Stimulated activated CD8-positive, alpha-beta memory T cell treated with anti-CD3 and anti-CD28 coated beads, Interleukin-4, amount 100 ng/mL, for 24 hours (primary cell): ENCODE measurements at regions not wholly inside any gene's neighbourhood (a gene's known extent, or its start where the extent isn't known, plus 50 kb on each side); places are given as distances from the start of the nearest gene placed in this dataset.

ENCODE experiments used
- DNase-seq: peaks from one replicate; pipeline ENCODE4 v3.0.0-alpha.2; 2020; ENCODE audit warnings: low read depth

DNA sequence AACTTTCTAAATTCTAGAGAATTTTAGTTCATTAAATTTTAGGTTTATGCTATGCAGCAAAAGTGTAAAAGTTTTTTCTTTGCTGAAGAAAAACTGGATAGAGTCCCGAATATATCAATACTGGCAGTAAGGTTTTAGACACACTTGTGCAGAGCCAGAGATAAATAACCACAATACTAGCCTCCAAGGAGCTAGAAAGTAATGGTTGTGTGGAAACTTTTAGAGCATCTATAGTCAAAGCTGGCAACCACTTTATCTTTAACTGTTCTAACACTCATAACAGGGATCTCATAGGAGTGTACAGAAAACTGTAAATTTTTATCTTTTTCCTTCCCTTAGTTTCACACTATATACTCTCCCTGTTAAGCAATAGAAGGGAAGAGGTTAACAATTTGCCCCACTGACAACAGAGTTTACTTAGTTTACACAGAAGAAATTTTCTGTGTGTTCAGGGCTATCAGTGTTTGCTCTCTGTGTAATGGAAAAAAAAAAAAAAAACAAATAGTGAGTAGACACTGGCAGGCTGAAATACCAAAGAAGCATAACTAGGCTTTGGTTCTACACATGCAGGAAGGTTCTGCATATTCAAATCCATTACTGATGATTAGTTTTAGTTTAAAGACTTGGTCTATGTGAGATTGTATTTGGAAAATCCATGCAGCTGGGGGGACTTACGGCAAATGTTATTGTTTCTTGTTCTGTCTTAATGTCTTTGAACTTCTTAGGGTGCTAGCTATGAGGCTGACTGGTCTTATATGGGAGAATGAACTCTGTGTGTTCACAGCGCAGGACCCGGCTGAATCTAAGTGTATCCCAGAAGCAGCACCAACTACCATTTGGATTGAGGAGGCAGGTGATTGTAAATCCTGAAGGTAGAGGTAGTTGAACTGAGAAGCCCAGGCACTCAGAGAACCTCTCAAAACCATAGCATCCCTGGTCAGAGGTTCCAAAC, 187.6 kb downstream of the PCSK1 start:
- no peak for DNase-seq

DNA sequence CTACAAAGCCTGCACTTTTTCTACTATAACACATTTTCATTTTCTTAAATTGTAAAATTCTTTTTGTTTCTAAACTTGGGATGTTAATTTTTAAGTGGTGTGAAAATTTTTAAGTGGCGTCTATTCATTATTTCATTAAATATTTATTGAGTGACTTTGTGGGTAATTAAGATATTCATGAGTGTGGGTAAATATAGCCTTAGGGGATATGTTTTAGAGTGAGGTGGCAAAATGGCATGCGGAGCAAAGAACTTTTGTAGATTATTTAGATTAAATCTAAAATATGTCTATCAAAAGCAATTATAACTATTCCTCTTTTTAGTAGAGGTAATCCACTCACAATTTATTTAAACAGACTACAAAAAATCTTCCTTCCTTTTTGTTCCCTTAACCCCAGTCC, 188.4 kb downstream of the PCSK1 start:
- no peak for DNase-seq

DNA sequence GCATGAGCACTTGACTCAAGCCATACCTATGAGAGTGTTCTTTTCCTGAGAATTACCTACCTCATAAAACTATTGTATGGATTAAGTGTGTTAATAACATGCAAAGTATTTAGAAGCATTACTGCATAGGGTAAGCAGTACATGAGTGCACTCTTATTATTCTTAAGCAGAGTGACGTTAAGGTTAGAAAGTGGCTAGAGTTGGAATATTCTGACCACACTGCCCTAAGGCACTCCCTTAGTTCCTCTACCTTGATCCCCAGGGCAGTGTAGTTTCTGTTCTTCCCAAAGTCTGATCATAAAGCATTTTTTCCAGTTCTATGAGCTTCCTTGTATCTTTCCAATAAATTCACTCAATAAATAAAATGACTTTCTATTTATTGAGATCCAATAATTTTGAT, 189.2 kb downstream of the PCSK1 start:
- DNase-seq, result no peak

DNA sequence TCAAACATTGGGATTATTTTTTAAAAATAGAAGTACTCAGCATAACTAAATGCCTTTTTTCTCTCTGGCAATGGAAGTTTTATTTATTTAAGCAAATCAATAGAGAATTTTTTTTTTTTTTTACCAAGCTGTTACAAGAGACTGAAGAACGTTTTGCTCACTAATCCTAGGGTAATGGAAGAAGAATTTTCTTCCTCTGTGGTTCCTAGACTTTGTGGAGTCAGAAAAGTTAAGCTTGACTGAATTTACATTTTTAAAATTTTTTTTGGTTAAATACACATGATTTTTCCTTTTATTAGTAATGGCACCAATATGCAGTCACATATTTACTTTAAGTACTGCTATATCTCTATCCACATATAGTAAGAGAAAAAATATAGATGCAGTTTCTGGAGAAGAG, 189.8 kb downstream of the PCSK1 start:
- no peak for DNase-seq

DNA sequence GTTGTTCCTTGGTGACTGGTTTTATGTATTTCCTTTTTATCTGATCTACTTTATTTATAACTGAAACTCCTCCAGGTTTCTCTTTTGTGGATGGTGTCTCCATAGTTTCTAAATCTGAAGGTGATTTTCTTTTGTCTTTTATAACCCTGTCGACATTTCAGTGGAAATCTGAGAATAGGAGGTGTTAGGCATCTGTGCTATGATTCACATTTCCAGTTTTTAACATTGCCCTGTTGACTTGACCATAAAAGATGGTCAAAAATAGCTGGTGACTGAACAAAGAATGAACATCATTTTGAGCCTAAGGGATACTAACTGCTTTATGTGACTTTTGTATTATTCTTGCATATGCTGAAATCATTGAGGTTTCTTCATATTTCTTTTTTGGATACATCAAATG, 190.5 kb downstream of the PCSK1 start:
- no peak for DNase-seq

DNA sequence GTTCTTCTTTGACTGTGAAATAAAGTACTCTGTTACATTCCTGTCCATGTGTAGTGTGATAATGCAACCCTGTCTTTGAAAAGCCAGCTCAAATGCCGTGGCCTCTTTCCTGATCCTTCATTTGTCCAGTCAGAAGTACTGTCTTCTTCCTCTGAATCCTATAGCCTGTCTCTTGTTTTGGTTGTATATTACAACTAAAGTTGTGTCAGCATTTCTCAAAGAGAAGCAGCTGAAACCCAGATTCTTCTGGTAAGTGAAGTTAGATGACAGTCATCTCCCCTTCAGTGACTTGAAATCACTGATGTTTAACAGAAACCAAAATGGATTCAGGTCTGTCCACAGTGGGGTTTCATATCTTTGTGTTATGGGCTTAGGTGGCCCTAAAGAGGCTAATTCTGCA, 196.2 kb downstream of the PCSK1 start:
- DNase-seq, result no peak

DNA sequence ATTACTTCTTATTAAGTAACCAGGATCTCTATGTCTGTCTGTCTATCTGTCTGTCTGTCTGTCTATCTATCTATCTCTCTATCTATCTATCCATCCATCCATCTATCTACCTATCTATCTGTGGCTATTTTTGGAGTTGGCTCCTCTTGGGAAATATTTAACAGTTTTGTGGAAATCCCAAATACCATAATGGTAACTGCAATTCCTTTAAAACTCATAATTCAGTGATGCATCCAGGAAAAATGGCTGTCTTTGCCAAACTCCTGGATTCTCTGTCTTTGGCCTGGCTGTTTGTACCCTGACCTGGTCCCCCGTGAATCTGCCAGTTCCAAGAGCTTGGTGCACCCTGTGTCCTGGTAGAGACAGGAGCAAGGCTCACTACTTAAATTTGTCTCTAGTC, 197.0 kb downstream of the PCSK1 start:
- no peak for DNase-seq

DNA sequence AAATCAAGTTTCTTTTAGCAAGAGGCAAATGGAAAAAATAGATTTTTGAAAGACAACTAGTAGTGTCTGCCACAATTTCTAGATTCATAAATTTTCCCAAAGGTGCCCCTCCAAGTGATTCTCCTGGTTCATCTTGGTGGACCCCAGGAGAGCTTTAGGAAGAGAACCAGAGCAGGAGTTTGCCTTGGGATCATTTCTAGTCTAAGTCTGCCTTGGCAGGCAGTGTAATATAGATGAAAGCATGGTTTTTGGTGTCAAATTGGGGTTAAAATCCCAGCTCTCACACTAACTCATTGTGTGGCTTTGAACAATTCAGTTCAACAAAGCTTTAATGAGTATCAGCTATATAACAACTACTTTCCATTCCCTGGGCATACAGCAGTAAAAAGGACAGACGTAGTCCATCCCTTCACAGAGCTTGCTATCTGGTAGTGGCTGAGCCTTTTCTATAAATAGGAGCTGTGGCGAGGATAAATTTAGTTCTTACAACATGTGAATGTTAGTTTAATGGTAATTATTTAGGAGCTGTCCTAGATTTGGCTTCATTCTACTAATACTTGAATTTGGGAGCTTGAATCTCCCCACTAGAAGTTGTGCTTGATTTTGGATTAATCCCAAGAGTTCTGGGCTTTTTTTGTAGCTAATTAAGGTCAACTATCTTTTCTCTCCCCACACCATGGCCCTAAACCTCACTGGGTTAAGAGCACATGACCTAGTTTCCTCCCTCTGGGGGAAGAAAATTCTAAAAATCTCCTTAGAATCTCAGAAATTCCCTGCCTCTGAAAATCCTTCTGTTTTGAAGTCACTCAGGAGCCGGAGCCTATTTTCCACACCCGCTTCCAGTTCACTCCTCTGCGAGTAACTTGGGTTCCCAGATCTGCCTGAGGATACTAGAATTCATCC, 197.8 kb downstream of the PCSK1 start:
- DNase-seq, result no peak

DNA sequence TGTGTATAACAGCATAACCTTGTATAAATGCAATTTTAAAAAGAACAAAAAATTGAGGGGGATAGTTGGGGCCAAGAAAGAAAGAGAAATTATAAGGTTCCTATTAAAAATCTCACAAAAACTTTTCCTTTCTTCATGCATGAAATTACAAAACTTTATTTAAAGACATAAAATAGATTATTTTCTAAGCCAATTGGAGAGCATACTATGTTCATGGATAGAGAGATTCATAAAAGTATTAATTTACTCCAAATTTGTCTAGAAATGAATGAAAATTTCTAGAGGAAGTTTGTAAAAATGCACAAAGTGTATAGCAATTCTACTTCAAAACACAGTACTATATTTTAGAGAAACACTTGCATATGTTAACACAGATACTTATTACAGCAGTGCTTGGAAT, 200.4 kb downstream of the PCSK1 start:
- DNase-seq, result no peak

DNA sequence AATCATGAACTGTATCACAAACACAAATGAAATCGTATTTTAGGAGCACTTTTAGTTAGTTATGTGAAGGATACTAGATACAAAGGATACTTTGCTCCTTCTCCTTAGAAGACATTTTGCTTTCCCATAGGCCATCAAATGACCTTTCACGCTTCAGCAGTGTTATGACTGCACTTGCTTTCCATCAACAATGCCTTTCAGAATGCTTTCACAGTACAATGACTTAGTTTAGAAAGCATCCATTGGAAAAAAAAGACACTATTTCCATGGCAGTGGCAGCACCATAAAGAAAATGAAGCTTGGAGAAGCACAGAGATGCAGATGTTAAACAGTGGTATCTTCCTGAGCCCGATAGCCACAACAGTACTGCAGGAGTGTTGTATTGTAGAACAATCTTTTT, 203.9 kb downstream of the PCSK1 start:
- DNase-seq, result no peak

DNA sequence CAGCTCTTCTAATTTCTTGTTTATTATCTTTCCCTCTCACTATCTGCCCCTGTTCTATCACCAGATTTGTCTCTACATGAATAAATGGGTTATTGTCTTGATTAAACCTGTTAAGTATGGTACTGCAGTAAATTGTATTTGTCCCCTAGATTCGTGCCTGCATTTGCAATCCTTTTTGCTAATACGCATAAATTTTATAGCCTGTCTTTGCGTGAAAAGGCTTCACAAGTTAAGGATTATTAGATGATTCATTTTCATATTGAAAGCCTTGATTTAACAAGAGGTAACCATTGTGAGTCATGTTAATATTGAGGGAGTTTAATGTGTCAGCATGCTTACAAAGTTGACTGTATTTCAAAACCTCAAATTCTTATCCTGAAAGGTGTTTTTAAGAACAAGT, 204.6 kb downstream of the PCSK1 start:
- DNase-seq, result no peak

DNA sequence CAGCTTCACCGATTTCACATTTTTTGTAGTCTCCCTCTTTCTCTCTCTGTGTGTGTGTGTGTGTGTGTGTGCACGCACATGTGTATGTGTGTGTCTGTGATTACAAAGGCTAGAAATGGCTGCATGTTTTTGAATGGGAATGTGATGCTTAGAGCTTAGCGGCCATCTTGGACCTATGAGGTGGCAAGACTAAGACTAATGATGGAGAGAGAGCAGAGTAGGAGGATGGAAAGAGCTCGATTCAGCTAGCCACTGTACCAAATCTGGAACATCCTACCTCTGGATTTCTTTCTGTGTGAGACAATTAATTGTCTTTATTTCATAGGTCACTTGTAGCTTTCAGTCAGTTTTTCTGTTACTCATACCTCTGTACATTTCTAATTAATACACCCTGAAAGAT, 205.1 kb downstream of the PCSK1 start:
- DNase-seq, result no peak

DNA sequence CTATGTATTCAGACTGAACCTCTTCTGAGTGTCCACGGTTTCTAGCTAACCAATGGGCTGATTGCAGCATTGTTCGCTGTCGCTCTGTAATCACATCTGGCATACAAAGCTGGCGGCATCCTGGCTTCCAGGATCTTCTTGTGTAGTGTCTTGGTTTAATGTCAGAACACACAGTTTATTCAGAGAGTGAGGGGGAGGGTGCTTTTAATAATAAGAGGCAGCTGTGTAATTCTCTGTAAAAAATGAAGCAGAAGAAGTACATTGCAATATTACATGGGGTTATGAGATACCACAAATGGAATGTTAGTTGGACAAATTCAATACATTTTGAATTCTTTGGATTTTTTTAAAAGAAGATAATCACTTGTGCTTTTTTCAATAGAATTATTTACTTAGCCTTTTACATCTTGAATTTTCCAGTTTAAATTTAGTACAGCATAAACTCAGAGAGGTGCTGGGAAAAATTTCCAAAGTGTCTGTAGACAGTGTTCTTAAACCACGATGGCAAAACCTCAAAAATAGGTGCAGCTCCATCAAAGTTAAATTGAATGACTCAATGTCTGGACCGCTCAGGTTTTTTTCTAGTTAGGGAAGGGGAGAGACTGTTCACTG, 206.0 kb downstream of the PCSK1 start:
- no peak for DNase-seq

DNA sequence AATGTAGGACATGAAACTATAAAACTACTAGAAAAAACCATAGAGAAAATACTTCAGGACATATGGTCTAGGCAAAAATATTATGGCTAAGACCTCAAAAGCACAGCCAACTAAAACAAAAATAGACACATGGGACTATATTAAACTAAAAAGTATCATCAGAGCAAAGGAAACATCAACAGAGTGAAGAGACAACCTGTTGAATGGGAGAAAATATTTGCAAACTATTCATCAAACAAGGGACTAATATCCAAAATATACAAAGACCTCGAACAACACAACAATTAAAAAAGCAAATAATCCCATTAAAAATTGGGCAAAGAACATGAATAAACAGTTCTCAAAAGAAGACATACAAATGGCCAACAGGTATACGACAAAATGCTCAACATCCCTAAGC, 210.9 kb downstream of the PCSK1 start:
- no peak for DNase-seq

DNA sequence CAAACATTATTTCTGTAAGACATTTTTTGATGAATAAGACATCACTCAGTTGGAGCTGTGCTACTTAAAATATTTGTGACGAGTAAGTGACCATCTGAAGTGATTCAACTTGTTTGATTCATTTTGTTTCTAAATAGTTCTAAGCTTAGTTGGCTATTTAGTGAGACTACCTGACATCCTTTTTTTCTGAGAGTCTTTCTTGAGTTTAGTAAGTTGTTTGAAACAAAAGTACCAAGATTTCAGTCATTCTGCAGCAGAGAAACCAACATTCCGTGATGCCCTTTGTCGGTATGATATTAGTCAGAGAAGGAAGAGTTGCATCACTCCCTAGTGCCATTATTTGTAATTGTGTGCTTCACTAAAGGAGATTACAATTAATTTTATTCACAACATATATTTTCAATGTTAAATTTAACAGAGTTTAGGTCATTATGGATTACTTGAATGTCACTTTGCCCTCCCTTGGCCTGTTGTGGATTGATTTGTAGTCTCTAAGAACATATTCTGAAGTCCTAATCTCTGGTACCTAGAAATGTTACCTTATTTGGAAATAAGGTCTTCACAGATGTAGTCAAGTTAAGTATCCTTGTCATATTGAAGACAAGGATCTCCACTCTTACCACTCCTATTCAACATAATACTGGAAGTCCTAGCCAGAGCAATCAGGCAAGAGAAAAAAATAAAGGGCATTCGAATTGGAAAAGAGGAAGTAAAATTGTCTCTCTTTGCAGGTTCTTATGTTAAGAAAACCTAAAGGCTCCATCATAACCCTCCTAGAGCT, 212.2 kb downstream of the PCSK1 start:
- DNase-seq, result no peak

DNA sequence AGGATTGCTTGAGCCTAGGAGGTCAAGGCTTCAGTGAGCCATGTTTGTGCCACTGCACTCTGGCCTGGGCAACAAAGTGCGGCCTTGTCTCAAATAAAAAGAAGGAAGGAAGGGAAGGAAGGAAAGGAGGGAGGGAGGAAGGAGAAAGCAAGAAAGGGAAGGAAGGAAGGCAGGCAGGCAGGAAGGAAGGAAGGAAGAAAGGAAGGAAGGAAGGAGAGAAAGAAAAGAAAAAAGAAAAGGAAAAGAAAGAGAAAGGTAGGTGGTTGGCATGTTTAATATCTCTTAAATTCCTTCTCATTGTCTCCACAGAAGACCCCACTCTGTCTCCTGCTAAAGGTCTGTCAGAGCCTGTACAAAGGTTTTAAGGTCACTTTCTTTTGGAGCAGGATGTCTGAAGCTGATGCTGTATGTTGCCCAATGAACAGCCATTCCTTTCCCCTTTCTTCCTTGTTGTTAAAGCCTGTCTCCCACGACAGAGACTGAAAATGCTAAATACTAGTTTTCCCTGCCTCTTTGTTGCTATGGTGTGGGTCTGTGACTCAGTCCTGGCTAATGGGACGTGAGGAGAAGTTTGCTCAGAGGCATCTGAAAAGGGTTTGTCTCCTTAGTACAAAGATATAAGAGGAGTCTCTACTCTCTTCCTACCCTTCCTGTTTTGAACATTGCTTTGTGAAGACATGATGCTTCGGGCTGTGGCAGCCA, 213.3 kb downstream of the PCSK1 start:
- DNase-seq, result no peak

DNA sequence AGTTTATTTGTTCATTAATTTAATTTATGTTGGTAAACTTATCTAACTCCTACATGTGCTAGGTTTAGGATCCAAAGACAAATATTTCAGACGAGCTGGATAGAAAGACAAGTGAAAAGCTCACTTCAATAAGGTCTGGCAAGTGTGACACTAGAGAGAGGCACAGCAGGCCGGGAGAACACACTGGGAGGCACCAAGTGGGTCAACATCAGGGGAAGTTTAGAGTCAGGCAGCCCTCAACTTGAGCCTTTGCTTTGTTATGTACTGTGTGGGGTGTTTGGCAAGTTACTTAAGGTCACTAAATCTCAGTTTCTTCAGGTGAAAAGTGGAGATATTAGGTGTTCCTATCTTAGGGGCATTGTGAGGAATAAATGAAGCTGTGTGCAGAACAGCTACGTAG, 214.4 kb downstream of the PCSK1 start:
- DNase-seq, result no peak

DNA sequence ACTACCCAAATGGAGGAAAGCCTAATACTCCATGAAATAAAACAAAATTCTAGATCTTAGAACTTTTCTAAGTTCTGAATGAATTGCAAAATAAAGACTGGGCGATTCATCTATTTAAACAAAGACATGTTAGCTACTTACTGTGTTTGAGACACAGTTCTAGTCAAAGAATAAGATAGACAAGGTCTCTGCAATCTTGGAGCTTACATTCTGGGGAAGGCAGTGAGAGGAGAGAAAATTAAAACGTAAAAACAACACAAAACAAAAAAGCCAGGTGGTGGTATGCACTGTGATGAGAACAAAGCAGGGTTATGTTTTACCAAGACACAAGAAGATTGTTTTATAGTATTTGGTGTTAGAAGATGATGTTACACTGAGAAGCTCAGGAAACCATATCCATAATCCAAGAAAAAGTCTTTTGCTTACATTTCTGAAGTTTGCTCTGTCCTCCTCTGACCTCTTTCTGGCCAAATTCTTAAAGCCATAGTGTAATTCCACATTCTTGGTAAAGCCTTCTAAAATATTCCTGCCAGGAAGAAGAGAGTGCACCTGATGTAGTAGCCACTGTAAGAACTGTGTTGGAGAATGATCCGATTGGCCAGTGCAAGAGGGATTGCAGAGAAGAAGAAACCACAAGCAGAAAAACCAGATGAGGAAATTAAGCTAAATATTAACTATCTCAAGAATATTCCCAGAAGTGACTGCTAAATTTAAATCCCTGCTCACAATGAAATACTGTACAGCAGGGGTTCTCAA, 218.4 kb downstream of the PCSK1 start:
- no peak for DNase-seq

DNA sequence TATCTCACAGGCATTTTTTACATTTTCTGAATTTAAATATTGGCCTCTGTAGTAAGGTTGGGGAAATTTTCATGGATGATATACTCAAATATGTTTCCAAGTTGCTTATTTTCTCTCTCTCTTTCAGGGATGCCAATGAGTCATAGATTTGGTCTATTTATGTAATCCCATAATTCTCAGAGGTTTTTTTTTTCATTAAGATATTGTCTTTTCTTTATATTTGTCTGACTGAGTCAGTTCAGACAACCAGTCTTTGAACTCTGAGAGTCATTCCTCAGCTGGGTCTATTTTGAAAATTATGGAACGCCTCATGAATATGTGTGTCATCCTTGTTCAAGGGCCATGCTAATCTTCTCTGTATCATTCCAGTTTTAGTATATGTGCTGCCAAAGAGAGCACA, 223.2 kb downstream of the PCSK1 start:
- DNase-seq, result no peak

DNA sequence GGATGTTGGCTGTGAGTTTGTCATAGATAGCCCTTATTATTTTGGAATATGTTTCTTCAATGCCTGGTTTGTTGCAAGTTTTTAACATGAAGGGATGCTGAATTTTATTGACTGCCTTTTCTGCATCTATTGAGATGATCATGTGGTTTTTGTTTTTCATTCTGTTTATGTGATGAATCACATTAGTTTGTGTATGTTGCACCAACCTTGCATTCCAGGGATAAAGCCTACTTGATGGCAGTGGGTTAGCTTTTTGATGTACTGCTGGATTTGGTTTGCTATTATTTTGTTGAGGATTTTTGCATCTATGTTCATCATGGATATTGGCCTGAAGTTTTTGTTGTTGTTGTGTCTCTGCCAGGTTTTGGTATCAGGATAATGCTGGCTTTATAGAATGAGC, 225.6 kb downstream of the PCSK1 start:
- no peak for DNase-seq

DNA sequence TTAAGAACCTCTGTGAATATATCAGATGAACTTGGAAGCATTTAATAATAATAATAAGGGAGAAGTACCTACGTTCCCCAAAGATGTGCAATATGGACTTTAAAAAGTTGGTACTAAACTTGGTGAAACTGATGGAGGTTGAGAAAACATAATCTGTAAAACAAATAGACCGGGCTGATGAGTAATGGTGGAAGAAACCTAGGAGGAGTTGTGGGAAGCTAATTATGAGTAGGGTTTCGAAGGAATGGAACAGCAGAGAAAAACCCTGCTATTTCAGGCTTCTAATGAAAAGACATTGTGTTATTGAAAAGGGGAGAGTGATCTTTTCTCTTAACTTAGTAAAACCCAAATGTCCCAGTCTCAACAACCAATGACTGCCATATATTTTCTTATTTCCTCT, 229.3 kb downstream of the PCSK1 start:
- no peak for DNase-seq
